ENCODE measurements at regions not wholly inside any gene's neighbourhood (a gene's known extent, or its start where the extent isn't known, plus 50 kb on each side); places are given as distances from the start of the nearest gene placed in this dataset.

DNA sequence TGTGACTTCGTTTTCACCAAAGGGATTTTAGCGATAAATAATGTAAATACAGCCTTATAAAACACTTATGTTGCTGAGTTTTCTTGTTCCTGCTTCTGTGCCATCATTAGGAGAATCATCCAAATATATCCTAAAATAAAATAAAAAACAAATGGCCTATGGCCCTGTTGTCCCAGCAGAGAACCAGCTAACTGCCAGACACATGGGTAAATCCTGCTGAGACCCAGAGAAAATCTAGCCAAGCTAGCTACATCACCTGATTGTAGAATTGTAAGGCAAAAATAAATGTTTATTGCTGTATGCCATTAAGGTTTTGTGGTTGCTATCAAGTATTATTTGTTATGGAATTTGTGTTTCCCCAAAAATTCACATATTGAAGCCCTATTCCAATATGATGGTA lies 631.2 kb upstream of the SYNCRIP start:
- no peak overlapping the region for H3K4me3 ChIP-seq (ENCODE audit: low read depth, low read length, poor library complexity, severe bottlenecking)
- H3K9me2 ChIP-seq (ENCODE audit: insufficient read depth, low read length): no peaks in the 10 kb centered on the region
- DNase-seq (ENCODE audit: low spot score): no peak
- ChIA-PET CTCF (ENCODE audit: unreplicated experiment) (no interaction called here), POLR2A (interaction anchor here (0.5 kb wide), 1 partner anchor 17 kb away, joined by 3 read pairs; no protein-coding TSS in a partner anchor)
- no peaks in the 10 kb centered on the region for H3K79me2 ChIP-seq (ENCODE audit: insufficient read depth, low read depth, low read length)
- no TSS peak for BruUV-seq (replicated peaks)
- H3K36me3 ChIP-seq (ENCODE audit: insufficient read depth, low read length): no peaks in the 10 kb centered on the region
- H2AFZ ChIP-seq (ENCODE audit: low read length): no peak overlapping the region
- H3K4me1 ChIP-seq (ENCODE audit: insufficient read depth, low read length, poor library complexity, severe bottlenecking): no peaks in the 10 kb centered on the region
- H4K20me1 ChIP-seq (ENCODE audit: insufficient read depth, low read length): no peaks in the 10 kb centered on the region
- intact Hi-C loops (cut with micrococcal nuclease; ENCODE audit: unreplicated experiment): no loop called here
- no peak overlapping the region for H3K27ac ChIP-seq (ENCODE audit: low read depth, low read length, poor library complexity, severe bottlenecking)
- no peak overlapping the region for H3K4me2 ChIP-seq (ENCODE audit: low read length)
- no peaks in the 10 kb centered on the region for H3K9me3 ChIP-seq (ENCODE audit: low read length)
- TF ChIP-seq CTCF (conservative IDR thresholded peaks at IDR 0.05; ENCODE audit: low read length) (no peak), EZH2phosphoT487 (IDR thresholded peaks at IDR 0.05; ENCODE audit: borderline replicate concordance, low read depth, low read length) (no peak)

DNA sequence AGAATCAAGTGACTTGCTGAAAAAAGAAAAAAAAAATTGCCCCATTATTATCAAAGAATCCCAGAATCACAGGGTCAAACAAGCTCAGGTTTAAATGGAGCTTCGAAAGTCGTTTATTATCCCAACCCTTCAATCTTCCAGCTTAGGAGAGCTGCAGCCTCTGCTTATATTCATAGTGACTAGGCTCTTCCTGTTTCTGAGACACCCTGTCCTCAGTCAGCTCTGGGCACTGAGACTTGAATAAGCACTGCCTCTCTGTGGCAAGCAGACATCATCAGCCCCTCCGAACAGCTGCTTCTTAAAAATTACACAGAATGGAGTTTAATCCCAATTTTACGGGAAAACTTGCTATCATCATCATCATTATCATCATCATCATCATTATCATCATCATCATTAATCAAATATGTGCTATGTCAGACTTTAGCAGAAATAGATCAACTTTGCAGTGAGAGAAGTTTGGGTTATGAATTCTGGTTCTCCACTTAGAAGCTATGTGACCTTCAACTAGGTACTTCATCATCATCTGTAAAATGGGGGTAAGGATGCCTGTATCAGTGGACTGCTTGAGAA lies 614.0 kb upstream of the SYNCRIP start:
- no peaks in the 10 kb centered on the region for H3K9me3 ChIP-seq (ENCODE audit: low read length)
- TF ChIP-seq CTCF (conservative IDR thresholded peaks at IDR 0.05; ENCODE audit: low read length) (no peak), EZH2phosphoT487 (IDR thresholded peaks at IDR 0.05; ENCODE audit: borderline replicate concordance, low read depth, low read length) (no peak)
- H3K4me2 ChIP-seq (ENCODE audit: low read length): no peak overlapping the region
- no peaks in the 10 kb centered on the region for H3K4me1 ChIP-seq (ENCODE audit: insufficient read depth, low read length, poor library complexity, severe bottlenecking)
- no peak overlapping the region for H3K4me3 ChIP-seq (ENCODE audit: low read depth, low read length, poor library complexity, severe bottlenecking)
- no peak for DNase-seq (ENCODE audit: low spot score)
- intact Hi-C loops (cut with micrococcal nuclease; ENCODE audit: unreplicated experiment): no loop called here
- no peak overlapping the region for H3K27ac ChIP-seq (ENCODE audit: low read depth, low read length, poor library complexity, severe bottlenecking)
- H3K79me2 ChIP-seq (ENCODE audit: insufficient read depth, low read depth, low read length): no peaks in the 10 kb centered on the region
- no TSS peak for BruUV-seq (replicated peaks)
- CTCF ChIA-PET (ENCODE audit: unreplicated experiment): no interaction called here
- POLR2A ChIA-PET: interaction anchor here (0.6 to 0.7 kb wide), 3 partner anchors 10 to 528 kb away, joined by 3 to 4 read pairs (median 3); no protein-coding TSS in a partner anchor
- no peaks in the 10 kb centered on the region for H3K36me3 ChIP-seq (ENCODE audit: insufficient read depth, low read length)
- H4K20me1 ChIP-seq (ENCODE audit: insufficient read depth, low read length): no peaks in the 10 kb centered on the region
- H3K9me2 ChIP-seq (ENCODE audit: insufficient read depth, low read length): no peaks in the 10 kb centered on the region
- H2AFZ ChIP-seq (ENCODE audit: low read length): no peak overlapping the region

DNA sequence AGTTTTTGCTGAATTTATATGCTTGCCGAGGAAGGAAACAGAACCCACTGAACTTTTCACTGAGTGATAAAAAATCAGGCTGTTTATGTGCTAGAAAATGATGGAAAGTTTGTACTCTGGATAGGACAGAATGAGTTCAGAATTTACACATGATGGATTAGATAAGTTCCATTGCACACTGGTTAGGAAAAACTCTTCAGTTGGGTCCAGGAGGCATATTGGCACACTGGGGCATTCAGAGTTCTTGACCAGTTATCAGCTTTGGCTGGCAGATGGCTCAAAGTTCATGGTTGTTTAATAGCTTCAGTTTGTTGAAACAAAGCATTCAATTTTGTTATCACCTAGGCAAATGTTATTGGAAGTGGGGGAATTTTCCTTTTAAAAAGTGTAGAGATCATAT lies 613.3 kb upstream of the SYNCRIP start:
- Histone ChIP-seq H3K4me3 (ENCODE audit: low read depth, low read length, poor library complexity, severe bottlenecking) (no peak overlapping the region), H3K79me2 (ENCODE audit: insufficient read depth, low read depth, low read length) (no peaks in the 10 kb centered on the region), H3K27ac (ENCODE audit: low read depth, low read length, poor library complexity, severe bottlenecking) (no peak overlapping the region), H3K36me3 (ENCODE audit: insufficient read depth, low read length) (no peaks in the 10 kb centered on the region), H2AFZ (ENCODE audit: low read length) (no peak overlapping the region), H3K9me3 (ENCODE audit: low read length) (no peaks in the 10 kb centered on the region), H3K4me2 (ENCODE audit: low read length) (no peak overlapping the region), H3K9me2 (ENCODE audit: insufficient read depth, low read length) (no peaks in the 10 kb centered on the region), H3K4me1 (ENCODE audit: insufficient read depth, low read length, poor library complexity, severe bottlenecking) (no peaks in the 10 kb centered on the region), H4K20me1 (ENCODE audit: insufficient read depth, low read length) (no peaks in the 10 kb centered on the region)
- intact Hi-C loops (cut with micrococcal nuclease; ENCODE audit: unreplicated experiment): no loop called here
- POLR2A ChIA-PET: interaction anchor here (0.6 kb wide), 1 partner anchor 527 kb away, joined by 3 read pairs; no protein-coding TSS in a partner anchor
- CTCF ChIA-PET (ENCODE audit: unreplicated experiment): no interaction called here
- no TSS peak for BruUV-seq (replicated peaks)
- DNase-seq (ENCODE audit: low spot score): no peak
- no peak for TF ChIP-seq EZH2phosphoT487 (IDR thresholded peaks at IDR 0.05; ENCODE audit: borderline replicate concordance, low read depth, low read length)
- no peak for TF ChIP-seq CTCF (conservative IDR thresholded peaks at IDR 0.05; ENCODE audit: low read length)

All from OCI-LY7 (cell line).